Peyer's patch (tissue), 4 donors: ENCODE measurements at regions not wholly inside any gene's neighbourhood (a gene's known extent, or its start where the extent isn't known, plus 50 kb on each side); places are given as distances from the start of the nearest gene placed in this dataset.

Source experiments
- DNase-seq, 3 donors: peaks; one replicate each; pipeline ENCODE4 v3.0.0-alpha.2; 2017 to 2019
- H3K27ac ChIP-seq, 4 donors: fragments of 200-600 bp; sonication (generic); one replicate each; pipeline ENCODE4 v1.5.1; 2016 to 2019
- H3K27me3 ChIP-seq, 2 donors: fragments of 200-600 bp; sonication (generic); one replicate each; pipeline ENCODE4 v1.5.1; 2019
- H3K36me3 ChIP-seq, 3 donors: fragments of 200-600 bp; sonication (generic); one replicate each; pipeline ENCODE4 v1.5.1; 2016 to 2019
- H3K4me1 ChIP-seq, 4 donors: fragments of 200-600 bp; sonication (generic); one replicate each; pipeline ENCODE4 v1.5.1; 2016 to 2019
- H3K4me3 ChIP-seq, 4 donors: fragments of 200-600 bp; sonication (generic); 1 replicate in 3 of 4; 2 replicates in 1 of 4; pipeline ENCODE4 v1.5.1; 2016 to 2019; ENCODE audit warnings: mild to moderate bottlenecking in 1 of 4
- H3K9me3 ChIP-seq, 4 donors: fragments of 200-600 bp; sonication (generic); one replicate each; pipeline ENCODE4 v1.5.1; 2016 to 2019; ENCODE audit warnings: mild to moderate bottlenecking in 1 of 4
- CTCF ChIP-seq, 6 experiments: fragments of 450-650 bp in 4 of 6; fragments of 200-600 bp in 2 of 6; sonication (generic) in 1 of 6; IDR thresholded peaks; one replicate each; pipeline ENCODE4 v1.5.1; 2017 to 2019; ENCODE audit warnings: antibody characterized with exemption in 6 of 6, mild to moderate bottlenecking in 3 of 6, moderate library complexity in 1 of 6
- POLR2A ChIP-seq, 2 donors: fragments of 450-650 bp; IDR thresholded peaks; one replicate each; pipeline ENCODE4 v1.5.1; 2017; ENCODE audit warnings: antibody characterized with exemption in 2 of 2, mild to moderate bottlenecking in 2 of 2, moderate library complexity in 2 of 2

DNA sequence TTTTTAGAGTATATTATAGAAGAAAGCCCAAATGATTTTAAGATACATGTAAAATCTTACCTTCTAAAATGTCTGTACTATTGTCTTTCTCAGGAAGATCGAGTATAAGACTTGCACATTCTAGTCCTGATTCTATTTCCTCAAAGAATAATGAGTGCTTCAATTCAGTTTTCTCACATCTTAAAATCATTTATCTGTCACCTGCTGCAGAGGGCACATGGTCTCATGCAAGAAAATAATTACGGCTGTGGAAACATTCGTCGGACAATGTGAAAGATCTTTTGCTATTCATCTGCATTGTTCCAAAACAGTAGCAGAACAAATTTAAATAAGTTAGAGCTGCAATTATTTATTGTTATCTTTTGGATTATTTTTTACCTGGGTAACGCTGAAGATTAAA lies 1403.5 kb downstream of the PCDH9 start:
- no peaks in the 10 kb centered on the region for H3K36me3 ChIP-seq
- DNase-seq = no peak
- H3K4me1 ChIP-seq = no peaks in the 10 kb centered on the region
- H3K27ac ChIP-seq = no peak overlapping the region
- no peak for TF ChIP-seq CTCF (IDR thresholded peaks at IDR 0.05)
- no peak for TF ChIP-seq POLR2A (IDR thresholded peaks at IDR 0.05)
- H3K9me3 ChIP-seq = peaks cover 0 to 7% (median 0%) of the 10 kb centered on the region in 4 donors
- no peak overlapping the region for H3K4me3 ChIP-seq
- no peaks in the 10 kb centered on the region for H3K27me3 ChIP-seq

- no peaks in the 10 kb centered on the region for H3K9me3 ChIP-seq
- no peaks in the 10 kb centered on the region for H3K27me3 ChIP-seq
- TF ChIP-seq POLR2A (IDR thresholded peaks at IDR 0.05) (no peak), CTCF (IDR thresholded peaks at IDR 0.05) (no peak)
- no peak for DNase-seq
- H3K27ac ChIP-seq = no peak overlapping the region
- H3K4me1 ChIP-seq = no peaks in the 10 kb centered on the region
- no peaks in the 10 kb centered on the region for H3K36me3 ChIP-seq
- no peak overlapping the region for H3K4me3 ChIP-seq
These were observed 1405.1 kb downstream of the PCDH9 start for GRCh38 chr13:65825039-65825438.

- H3K27me3 ChIP-seq = no peaks in the 10 kb centered on the region
- TF ChIP-seq POLR2A (IDR thresholded peaks at IDR 0.05) (no peak), CTCF (IDR thresholded peaks at IDR 0.05) (no peak)
- H3K36me3 ChIP-seq = no peaks in the 10 kb centered on the region
- H3K4me3 ChIP-seq = no peak overlapping the region
- H3K9me3 ChIP-seq = no peaks in the 10 kb centered on the region
- H3K4me1 ChIP-seq = no peaks in the 10 kb centered on the region
- no peak for DNase-seq
- no peak overlapping the region for H3K27ac ChIP-seq
These were observed 1422.1 kb downstream of the PCDH9 start for GRCh38 chr13:65808061-65808460.

GRCh38 chr13:65803530-65804392 lies 1426.4 kb downstream of the PCDH9 start:
- TF ChIP-seq POLR2A (IDR thresholded peaks at IDR 0.05) (no peak), CTCF (IDR thresholded peaks at IDR 0.05) (no peak)

DNA sequence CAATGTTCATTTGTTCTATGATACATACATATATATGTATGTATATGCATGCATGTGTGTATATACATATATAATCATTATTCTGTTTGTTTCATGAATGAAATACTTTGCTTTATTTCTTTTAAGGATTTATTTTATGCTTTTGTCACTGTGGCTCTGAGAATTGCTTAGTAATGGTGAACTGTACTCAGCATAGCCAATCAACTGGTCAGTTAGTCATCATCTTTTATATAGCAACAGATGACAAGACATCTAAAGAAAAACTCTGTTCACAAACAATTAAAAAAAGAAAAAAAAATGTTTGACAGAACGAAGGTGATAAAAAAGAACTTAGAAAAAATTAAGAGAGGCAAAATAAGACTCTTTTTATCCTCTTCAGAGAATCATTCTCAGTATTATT lies 1440.3 kb downstream of the PCDH9 start:
- Histone ChIP-seq H3K4me1 (no peaks in the 10 kb centered on the region), H3K27me3 (no peaks in the 10 kb centered on the region), H3K4me3 (no peak overlapping the region), H3K9me3 (no peaks in the 10 kb centered on the region), H3K27ac (no peak overlapping the region), H3K36me3 (no peaks in the 10 kb centered on the region)
- TF ChIP-seq CTCF (IDR thresholded peaks at IDR 0.05) (no peak), POLR2A (IDR thresholded peaks at IDR 0.05) (no peak)
- DNase-seq = no peak

More at GRCh38 chr13:65803530-65804392, 1426.4 kb downstream of the PCDH9 start:
- Histone ChIP-seq H3K27ac (no peak overlapping the region), H3K36me3 (no peaks in the 10 kb centered on the region), H3K4me3 (no peak overlapping the region), H3K9me3 (no peaks in the 10 kb centered on the region), H3K27me3 (no peaks in the 10 kb centered on the region), H3K4me1 (no peaks in the 10 kb centered on the region)
- DNase-seq = no peak
